ENCODE measurements at regions not wholly inside any gene's neighbourhood (a gene's known extent, or its start where the extent isn't known, plus 50 kb on each side); places are given as distances from the start of the nearest gene placed in this dataset.

DNA sequence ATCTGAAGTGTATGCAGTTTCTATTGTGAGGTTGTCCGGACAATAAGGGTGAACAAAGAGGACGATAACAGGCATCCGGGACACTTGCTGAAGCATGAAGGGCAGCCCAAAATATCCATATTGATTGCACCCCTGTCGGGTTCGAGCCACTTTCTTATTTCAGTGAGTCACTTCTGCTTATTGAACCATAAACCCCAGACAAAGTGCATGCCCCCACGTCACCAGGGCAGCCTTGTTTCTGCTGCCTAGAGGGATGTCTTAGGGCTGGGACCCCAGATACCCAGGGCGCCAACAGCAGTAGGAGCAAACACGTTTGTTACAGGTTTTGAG lies 175.3 kb upstream of the LYZL1 start:
- DNase-seq (ENCODE audit: low read depth): no peak

DNA sequence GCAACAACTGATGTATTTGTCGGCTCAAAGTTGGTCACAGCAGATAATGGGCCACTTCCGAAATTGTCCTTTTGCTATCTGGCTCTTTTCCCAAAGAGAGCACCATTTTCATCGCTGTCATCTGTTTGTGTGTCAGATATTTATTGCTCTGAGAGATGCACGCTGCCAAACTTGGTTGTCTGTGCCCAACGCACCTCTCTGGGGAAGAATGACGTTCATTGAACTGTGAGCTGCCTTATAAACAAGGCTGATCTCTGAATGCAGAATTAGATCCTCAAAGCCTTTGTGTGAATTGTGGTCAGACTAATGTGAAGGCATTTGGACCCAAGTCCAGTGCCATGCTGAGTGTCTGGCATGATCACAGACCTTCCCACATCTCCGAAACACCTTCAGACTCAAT lies 174.7 kb upstream of the LYZL1 start:
- no peak for DNase-seq (ENCODE audit: low read depth)

DNA sequence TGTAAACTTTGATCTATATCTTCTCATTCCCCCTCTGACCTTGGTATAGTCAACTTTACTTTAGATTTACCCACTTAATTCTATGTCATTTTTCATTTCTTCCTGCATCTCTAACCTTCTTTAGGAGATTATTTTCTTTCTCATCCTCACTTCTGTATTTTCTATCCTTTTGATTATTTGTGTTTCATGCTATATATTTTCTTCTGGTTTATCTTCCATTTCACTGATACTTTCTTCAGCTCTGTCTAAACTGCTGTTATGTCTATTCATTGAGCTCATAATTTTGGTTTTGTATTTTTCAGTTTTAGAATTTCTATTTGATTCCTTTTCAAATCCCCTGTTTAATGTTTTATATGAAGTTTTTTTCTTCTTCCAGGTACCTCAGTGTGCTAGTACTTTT lies 171.1 kb upstream of the LYZL1 start:
- no peak for DNase-seq (ENCODE audit: low read depth)

DNA sequence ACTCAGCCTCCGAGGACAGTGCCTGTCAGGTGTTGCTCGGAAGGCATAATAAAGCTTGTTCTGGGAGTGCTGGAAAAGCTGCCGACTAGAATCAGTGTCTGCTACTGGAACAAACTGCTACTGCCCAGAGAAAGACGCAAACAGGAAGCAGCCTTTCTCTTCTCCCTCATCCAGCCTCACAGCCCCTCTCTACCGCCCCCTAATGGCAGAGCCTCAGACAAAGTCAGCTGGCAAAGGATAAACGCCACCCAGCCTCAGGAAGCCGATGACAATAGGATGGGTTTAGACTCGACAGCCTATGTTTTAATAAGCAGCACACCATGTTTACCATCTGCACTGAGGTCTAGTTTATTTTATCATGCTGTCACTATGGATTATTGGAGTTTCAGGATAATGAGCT lies 169.5 kb upstream of the LYZL1 start:
- no peak for DNase-seq (ENCODE audit: low read depth)

DNA sequence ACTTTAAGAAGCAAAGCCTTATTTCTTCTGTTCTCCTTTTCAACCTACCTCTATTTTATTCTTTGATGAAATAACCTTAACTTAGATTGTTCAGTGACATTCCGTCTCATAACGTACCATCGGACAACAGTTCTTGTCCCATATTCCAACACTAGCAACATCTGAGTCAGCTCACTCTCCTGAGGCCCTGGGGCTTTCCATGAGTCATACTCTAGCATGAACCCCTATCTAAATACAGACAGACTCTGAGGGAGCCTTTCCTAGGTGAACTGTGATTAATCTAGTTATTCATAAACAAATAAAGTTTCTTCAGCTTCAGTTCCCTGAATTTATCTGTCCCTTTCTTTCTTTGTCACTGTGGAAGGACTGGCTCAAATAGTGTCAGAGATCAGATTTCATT lies 168.7 kb upstream of the LYZL1 start:
- DNase-seq (ENCODE audit: low read depth): no peak

DNA sequence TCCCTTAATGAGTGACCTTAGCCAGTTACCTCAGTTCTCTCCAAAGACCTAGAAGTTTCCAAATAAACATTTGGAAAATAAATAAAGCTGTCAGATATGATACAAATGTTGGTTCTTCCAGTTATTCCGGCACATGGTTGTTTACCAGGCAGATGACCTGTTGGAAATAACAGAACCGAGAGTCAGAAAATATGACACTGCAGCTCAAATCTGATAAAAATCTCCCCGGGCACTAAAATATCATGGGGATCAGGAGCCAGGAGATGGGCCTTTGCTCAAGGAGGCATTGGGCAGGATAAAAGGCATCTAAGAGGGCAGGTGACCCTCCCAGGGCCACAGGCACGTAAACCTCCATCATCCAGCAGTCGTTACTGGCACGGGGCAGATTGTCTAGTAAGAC lies 164.0 kb upstream of the LYZL1 start:
- DNase-seq (ENCODE audit: low read depth): no peak

DNA sequence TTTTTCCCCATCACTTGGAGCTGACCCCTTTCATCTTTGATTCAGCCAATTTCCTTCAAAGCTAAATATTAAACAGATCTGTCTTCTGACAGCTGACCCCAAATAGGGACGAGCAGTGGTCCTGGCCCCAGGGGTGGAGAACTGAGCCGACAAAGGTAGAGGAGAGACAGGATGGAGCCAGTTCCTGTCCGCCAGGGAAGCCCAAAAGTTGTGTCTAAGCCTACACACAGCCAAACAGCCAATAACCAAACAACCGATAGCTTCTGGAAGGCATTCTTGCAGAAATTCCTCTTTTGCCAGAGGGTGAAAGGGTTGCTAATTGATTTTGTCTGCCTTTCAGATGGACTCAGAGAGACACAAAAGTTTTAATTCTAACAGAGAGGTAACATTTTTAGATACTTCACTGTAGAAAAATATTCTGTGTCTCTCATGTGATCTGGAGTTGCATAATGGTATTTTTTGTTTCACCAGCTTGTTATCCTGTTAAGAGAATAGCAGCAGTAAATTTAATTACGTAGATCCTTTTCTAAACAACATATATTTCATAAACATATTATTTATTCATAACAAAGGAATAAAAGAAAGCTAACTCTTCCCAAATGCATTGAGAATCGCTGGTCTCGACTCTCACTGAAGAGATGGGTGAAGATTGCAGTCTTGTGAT lies 161.7 kb upstream of the LYZL1 start:
- no peak for DNase-seq (ENCODE audit: low read depth)

DNA sequence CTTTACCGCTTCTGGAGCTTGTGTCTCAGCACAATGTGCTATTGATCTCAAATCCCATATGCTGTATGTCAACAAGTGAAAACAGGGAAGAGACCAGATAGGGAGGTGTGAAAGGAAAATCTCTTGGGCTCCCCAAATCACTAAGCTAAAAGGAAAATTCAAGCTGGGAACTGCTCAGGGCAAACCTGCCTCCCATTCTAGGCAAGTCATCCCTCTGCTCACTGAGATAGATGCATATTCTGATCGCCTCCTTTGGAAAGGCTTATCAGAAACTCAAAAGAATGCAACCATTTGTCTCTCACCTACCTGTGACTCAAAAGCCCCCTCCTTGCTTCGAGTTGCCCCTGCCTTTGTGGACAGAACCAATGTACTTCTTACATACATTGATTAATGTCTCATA lies 161.1 kb upstream of the LYZL1 start:
- no peak for DNase-seq (ENCODE audit: low read depth)

DNA sequence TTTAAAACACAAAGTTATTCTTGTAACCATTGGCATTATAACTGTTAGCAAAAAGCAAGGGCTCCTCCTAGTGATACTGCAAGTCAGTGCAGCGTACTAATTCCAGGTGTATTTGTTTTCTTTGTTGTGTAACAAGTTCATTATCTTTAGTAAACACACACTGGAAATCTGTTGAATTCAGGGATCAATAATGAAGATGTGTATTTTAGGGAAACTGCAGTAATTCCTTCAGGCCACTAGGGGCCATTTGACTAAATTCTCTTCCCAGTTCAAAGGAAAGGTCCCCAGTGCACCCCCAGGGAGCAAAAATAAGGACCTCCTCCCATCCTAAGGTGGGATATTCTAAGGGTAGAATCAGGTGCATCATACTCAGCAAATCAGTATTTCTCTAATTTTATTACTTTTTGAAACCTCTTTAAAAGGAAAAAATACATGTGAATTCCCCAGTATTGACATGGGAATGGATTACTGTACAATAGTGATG lies 158.6 kb upstream of the LYZL1 start:
- DNase-seq (ENCODE audit: low read depth): no peak

DNA sequence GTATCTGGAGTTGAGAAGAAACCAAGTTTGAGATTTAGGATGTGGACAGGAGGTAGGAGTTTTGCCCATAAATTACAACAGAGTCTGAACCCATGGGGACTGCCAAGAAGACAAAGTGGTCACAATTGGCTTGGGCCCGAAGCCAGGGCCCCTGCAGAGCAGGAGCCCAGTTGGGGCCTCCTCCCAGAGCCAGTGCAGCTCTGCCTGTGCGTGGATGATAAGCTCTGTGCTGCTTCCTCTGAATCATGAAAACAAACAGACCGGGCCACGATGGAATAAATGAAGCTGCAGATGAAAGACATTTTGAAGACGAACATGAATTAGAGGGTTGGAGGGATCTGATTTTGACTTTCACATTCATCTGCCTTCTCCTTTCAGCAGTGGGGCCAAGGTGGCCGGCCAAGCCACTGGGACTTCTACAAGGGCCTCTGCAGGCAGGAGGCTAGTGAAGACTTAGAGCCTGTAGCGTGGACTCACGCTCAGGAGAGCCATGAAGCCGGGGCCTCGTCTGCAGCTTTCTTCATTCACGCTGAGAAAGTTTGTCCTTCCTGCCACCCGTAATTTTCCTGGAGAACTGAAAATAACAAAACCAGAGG lies 156.8 kb upstream of the LYZL1 start:
- no peak for DNase-seq (ENCODE audit: low read depth)

DNA sequence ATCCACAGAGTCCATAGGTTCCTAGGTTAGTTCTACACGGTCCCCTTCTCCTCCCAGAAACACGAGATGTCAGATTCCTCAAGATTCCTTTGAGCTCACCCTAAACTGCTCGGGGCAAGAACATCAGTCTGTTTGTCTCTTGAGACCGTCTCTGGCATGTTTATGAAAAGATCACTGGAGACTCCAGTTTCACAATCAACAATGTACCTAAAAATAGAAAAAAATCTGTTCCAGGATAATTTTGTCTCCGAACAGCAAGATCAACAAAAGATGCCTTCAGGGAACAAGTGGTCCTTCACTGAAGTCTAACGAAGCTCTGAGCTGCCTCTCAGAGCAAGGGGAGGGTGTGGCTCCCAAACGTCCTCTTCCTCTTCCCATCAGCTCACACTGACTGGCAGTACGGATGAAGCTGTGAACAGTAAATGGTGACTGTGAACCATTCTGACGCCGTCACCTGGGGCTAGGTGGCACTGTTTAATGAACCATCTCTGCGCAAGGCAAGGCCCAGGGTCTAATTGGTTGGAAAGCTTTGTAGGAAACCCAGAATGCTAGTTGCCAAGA lies 156.2 kb upstream of the LYZL1 start:
- DNase-seq (ENCODE audit: low read depth): no peak

DNA sequence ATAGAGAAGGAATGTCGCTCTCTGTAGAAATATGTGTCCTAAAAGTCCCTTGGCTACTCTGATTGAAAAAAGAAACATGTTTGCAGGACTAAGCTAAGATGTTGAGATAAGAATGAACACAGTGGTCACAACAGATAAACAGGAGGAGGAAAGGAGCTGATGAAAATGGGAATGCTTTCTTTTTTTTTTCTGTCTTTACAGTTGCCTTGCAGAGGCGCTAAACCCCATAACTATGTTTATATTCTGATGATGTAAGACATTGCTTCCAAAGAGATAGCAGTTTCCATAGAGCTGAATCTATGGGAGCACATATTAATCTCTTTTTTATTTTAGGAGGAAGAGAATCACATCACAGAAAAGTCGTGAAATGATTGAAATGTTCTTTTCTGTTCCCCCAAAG lies 153.5 kb upstream of the LYZL1 start:
- no peak for DNase-seq (ENCODE audit: low read depth)

DNA sequence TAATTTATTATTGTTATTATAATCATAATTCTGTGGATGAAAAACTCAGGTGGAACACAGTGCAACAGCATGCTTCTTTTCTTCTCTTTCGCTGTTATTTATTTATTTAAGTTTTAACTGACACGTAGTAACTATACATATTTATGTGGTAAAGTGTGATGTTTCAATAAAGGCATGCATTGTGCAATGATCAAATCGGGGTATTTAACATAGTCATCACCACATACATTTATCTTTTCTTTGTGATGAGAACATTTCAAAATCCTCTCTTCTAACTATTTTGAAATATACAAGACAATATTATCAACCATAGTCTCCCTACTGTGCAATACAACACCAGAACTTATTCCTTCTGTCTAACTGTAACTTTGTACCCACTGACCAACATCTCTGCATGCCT lies 152.5 kb upstream of the LYZL1 start:
- DNase-seq (ENCODE audit: low read depth): no peak

DNA sequence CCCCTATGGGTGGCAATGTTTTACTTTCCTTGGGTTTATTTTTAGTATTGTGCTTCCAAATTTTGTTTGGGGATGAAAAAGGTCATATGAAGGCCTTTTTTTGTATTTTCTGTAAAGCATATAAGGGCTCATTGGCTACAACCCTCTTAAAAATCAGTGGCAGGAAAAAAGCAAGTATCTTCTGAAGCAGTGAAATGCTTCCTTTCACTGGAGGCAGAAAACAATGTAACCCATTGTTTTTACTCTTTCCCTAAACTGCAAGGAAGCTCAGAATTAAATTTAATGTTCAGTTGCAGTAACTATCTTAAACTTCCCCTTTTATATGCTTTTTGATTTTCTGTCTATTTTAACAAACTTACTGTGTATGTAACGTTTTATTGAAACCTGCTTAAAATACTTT lies 148.7 kb upstream of the LYZL1 start:
- no peak for DNase-seq (ENCODE audit: low read depth)

DNA sequence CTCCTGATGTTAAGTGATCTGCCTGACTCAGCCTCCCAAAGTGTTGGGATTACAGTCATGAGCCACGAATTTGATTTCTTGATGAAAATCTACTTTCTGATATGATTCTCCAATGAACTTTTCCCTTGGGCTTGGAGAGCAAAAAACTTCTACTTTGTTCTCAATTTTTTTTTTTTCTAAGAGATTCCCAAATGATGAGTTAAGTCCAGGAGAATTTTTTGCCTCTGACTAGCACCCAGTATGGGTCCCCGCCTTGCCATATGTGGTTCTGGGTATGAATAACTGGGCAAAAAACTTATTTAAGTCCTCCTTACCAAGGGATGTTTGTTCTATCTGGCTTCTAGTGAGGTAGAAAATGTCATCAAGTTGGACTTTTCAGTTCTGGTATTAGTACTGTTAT lies 147.9 kb upstream of the LYZL1 start:
- peak; percentile 75 for DNase-seq (ENCODE audit: low read depth)

DNA sequence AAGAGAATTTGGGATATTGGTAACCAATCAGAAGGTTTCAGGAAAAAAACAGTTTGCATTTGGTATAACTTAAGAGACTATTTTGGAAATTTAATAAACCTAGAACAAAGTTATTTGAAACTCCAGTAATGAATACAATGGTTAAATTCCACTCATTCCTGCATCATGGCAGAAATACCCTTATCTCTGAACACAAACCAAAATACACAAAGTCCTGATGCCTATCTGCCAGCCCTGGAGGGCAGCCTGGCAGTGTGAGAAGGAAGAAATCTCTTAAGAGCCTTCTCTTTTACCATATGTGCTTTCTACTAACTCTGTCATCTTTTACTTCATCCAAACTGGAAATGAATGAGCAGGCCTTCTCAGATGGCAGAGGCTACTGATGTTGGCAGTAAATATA lies 147.1 kb upstream of the LYZL1 start:
- no peak for DNase-seq (ENCODE audit: low read depth)

DNA sequence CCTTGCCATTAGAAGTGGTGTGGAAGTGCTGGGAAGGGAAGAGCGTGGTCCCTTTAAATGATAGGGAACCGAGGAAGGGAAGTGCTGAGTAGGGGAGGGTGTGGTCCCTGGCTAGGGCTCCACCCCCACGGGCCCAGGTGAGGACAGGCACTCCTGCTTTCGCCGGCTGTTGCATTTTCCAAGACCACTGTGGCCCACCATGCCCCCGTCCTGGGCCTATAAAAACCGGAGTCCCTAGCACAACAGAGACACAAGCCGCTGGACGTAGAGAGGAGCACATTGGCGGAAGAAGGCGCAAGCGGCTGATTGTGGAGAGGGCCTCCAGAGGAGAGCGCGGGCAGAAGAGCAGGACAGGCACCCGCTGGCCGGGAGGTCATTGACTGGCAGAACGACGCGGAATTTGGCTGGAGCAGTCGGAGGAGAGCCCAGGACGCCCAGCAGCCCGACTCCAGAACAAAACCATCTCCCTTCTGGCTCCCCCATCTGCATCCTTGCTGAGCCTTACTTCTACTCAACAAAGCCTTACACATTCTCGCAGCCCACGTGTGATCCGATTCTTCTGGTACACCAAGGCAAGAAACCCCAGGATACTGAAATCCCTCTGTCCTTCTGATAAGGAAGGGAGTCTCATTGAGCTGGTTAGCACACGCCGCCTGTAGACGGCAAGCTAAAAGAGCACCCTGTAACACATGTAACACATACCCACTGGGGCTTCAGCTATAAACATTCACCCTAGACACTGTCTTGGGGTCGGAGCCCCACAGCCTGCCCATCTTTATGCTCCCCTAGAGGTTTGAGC lies 146.2 kb upstream of the LYZL1 start:
- DNase-seq (ENCODE audit: low read depth): no peak

DNA sequence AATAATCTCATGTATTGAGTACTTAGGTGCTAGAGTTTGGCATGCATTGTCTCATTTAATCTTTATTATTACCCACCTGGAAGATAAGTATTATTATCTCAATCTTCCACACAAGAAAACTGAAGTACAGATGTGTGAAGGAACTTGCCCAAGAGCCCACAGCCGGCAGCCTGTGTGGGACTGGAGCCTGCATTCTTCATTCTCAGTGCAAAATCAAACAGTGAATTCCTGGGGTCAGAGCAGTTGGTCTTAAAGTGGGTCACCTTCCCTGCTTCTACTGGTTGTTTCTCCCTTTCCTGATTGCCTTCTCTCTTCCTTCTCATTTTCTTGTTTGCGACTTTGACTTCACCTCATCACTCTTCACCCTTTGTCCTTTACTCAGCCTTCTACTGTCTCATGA lies 144.7 kb upstream of the LYZL1 start:
- no peak for DNase-seq (ENCODE audit: low read depth)

DNA sequence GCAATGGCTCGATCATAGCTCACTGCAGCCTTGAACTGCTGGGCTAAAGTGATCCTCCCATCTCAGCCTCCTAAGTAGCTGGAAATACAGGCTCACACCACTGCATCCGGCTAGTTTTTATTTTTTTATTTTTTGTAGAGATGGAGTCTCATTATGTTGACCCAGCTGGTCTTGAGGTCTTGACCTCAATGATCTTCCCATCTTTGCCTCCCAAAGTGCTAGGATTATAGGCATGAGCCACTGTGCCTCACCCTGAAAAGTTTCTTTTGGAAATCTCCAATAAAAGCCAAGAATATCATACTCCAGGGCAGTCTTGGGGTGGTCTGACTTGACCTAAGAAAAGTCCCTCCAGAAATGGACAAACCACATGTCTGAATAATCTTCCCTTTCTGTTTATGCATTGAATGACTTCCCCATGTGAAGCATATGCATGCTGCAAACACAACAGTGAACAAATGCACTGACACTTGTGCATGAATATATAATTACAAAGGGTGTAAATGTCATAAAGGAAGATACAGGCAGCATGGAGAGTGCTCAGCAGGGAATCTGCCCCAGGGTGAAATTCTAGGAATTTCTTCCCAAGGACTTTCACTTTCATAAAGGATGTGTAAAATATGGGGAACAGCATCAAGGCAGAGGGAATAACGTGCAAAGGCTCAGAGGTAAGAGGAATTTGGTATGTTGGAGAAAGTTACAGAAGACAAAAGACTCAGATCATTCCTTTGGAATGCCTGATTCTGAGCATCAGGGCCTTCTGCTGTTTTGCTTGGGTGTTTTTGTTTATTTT lies 142.4 kb upstream of the LYZL1 start:
- no peak for DNase-seq (ENCODE audit: low read depth)

DNA sequence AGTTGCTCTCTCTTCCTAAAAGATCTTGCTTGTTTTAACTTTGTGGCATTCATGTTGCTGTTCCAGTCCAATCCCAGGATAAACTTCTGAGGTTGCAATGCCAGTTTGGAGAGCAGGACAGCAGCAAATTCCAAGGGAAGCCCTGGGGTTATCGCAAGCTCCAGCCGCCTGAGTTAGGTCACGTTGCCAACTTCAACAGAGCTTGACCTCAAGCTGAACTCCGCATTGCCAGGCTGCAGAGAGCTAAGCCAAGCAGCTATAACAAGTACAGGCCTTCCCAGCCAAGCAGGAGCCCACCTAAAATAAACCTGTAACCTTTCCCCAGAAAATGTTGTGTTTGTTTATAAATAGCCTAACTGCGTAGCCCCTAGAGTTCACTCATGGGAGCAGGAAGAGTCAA lies 138.9 kb upstream of the LYZL1 start:
- DNase-seq (ENCODE audit: low read depth): no peak

DNA sequence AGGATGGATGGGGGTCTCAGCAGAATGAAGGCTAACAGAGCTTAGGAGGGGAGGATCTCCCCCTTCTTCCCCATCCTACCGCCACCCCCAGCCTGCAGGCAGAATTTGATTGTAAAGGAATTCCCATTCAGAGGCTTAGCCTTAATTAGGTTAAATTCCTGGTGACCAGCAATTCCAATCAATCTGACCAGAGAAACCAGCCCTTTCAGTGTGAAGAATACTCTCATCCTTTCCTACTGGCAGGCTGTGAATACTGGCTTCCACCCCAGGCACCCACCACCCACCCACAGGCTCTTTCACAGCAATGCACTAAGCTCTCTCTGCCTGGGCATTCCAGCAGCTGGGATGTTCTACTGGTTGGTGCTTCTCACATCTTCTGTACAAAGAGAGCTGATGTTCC lies 137.9 kb upstream of the LYZL1 start:
- no peak for DNase-seq (ENCODE audit: low read depth)

DNA sequence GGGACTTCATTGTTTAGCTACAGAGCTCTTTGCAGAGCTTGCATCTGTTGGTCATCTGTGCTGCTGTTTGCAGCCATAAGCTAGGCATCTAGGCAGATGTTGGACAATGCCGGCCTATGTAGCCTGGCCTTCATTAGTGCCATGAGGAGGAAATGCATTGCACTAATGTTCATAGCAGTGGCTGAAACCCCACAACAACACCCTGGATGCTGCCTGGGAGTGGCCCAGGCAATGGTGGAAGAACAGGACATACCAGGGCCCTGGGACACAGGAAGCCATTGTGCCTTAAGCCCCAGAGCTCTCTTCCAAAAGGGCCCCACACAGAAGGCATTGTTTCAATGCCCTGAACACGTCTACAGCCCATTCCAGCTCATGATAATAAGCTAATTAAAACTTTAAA lies 131.5 kb upstream of the LYZL1 start:
- DNase-seq (ENCODE audit: low read depth): no peak

DNA sequence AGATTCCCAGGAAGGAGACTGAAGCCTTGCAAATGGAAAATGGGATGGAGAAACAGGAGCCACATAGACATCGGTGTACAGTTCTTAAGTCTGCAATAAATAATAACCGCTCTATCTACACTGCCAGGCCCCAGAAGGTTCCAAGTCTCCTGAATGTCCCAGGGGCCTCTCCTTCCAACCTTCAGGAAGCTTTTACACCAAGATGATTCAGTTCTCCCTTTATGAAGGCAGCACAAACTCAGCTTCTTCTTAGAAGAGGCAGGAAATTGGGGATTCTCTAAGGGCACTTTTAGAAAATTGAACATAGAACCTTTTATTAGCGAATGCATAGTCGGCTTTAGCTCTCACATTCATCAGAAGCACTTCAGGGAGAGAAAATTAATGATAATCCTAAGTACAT lies 130.8 kb upstream of the LYZL1 start:
- no peak for DNase-seq (ENCODE audit: low read depth)

All from HS-5 (cell line).